ENCODE measurements at regions not wholly inside any gene's neighbourhood (a gene's known extent, or its start where the extent isn't known, plus 50 kb on each side); places are given as distances from the start of the nearest gene placed in this dataset.

DNA sequence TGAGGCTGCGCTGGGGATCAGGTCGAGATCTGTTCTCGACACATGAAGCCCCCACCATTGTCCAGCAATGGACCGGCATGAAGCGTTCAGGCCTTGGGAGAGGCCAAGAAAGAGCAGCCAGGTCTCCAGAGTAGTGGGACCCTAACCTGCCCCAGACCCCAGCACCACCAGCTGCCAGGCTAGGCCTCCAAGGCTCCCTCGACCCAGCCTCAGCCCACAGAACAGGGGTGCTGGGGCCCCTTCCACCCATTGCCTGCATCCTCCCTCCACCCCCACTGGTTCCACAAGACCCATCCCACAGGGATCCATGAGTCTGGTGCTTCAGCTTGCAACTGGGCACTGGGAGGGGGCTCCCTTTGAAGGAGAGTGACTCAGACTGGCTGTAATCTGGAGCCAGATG lies 120.3 kb downstream of the TUBA3C start:
- H3K36me3 ChIP-seq (ENCODE audit: control insufficient read depth, insufficient read depth, low read length, severe bottlenecking) = no peaks in the 10 kb centered on the region
- no peaks in the 10 kb centered on the region for H3K4me1 ChIP-seq (ENCODE audit: control insufficient read depth, insufficient read depth, low read length)
- H3K9me3 ChIP-seq (ENCODE audit: control insufficient read depth, low read length) = peaks cover 8% of the 10 kb centered on the region
- DNase-seq (ENCODE audit: low read depth) = no peak
- H3K9ac ChIP-seq (ENCODE audit: low read length) = no peak overlapping the region
- H3K27me3 ChIP-seq (replicated peaks; ENCODE audit: control insufficient read depth, insufficient read depth, low read length) = no peaks in the 10 kb centered on the region
- no peak overlapping the region for H3K4me3 ChIP-seq (ENCODE audit: low read length)

DNA sequence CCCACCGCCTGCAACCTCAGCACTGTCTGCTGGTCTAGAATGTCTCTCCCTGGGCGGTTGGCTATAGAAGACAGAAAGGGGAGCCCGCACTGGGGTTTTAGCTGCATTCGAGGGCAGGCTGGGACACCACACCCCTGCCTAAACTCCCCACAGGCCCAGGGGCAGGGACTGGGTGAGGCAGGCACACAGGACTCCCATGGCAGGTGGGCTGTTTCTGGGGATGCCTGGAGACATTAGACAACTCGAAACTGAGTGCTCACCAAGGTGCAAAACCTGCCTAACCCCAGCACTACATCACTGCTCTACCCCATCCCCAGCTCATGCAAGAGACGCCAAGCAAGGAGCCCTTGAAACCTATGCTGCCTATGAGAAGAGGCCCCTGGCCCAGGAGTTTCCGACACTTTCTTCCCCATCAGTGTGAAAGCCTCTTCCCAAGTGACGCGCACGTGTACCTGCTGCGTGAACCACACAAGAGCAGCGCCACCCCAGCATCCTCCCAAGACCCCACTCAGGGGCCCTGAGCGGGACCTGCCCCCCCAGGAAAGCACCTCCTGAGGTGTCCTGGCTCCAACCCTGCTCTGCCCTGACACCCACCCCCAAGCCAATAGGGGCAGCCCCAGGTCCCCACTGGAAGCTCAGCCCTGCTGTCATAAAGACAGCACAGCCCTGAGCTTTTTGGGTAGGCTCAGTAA lies 121.2 kb downstream of the TUBA3C start:
- no peak overlapping the region for H3K4me3 ChIP-seq (ENCODE audit: low read length)
- H3K36me3 ChIP-seq (ENCODE audit: control insufficient read depth, insufficient read depth, low read length, severe bottlenecking) = no peaks in the 10 kb centered on the region
- no peak overlapping the region for H3K9ac ChIP-seq (ENCODE audit: low read length)
- H3K27me3 ChIP-seq (replicated peaks; ENCODE audit: control insufficient read depth, insufficient read depth, low read length) = no peaks in the 10 kb centered on the region
- H3K4me1 ChIP-seq (ENCODE audit: control insufficient read depth, insufficient read depth, low read length) = no peaks in the 10 kb centered on the region
- no peak for DNase-seq (ENCODE audit: low read depth)
- H3K9me3 ChIP-seq (ENCODE audit: control insufficient read depth, low read length) = peaks cover 8% of the 10 kb centered on the region

DNA sequence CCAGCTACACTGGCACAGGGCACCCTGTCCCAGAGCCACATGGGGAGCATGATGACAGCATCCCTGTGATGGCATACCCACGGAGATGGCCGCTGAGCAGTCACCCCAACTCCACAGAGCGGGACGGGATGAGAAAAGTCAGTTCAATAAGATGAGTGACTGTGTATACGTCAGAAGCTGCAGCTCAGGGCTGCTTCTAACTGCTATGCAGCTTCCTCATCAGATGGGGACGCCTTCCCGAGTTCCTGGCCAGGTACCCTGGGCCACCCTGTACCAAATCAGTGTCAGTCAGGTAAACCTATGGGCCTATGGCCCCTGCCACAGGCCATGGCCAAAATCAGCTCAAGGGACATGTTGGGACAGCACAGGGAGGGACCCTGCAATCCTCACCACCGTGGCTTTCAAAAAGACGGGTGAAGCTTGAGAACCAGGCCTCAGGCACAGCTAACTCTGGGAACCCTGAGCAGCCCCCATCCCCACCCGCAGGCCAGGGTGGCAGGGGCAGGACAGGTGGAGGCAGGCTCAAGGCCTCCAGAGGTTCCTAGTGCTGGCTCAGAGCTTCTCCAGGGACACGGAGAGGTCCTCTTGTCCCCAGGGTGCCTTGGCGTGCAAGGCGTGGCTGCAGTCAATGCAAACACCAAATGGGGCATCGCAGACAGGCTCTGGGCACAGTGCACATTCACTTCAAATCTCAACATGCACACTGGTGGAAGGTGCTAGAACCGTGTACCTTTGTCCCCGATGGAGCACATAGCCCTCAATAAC lies 122.4 kb downstream of the TUBA3C start:
- no peak overlapping the region for H3K9ac ChIP-seq (ENCODE audit: low read length)
- no peak overlapping the region for H3K4me3 ChIP-seq (ENCODE audit: low read length)
- no peaks in the 10 kb centered on the region for H3K36me3 ChIP-seq (ENCODE audit: control insufficient read depth, insufficient read depth, low read length, severe bottlenecking)
- no peaks in the 10 kb centered on the region for H3K27me3 ChIP-seq (replicated peaks; ENCODE audit: control insufficient read depth, insufficient read depth, low read length)
- peaks cover 5% of the 10 kb centered on the region for H3K9me3 ChIP-seq (ENCODE audit: control insufficient read depth, low read length)
- no peak for DNase-seq (ENCODE audit: low read depth)
- H3K4me1 ChIP-seq (ENCODE audit: control insufficient read depth, insufficient read depth, low read length) = no peaks in the 10 kb centered on the region

DNA sequence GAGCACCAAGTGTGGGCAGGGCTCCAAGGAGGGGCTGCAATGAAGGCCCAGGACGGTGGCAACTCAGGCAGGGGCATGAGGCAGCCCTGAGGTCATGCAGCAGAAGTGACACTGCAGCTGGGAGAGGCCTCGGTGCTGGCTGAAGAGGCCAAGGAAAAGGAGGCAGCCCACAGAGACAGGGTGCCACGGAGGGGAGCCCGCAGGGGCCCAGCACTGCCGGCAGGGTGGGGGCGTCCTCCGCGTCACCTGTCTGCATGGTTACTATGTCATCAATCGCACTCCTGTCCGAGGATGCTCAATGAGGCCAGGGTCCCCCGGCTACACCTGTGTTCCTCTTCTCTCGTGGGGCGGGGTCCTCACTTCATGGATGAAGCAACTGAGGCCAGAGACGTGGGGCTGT lies 123.1 kb downstream of the TUBA3C start:
- no peak for DNase-seq (ENCODE audit: low read depth)

DNA sequence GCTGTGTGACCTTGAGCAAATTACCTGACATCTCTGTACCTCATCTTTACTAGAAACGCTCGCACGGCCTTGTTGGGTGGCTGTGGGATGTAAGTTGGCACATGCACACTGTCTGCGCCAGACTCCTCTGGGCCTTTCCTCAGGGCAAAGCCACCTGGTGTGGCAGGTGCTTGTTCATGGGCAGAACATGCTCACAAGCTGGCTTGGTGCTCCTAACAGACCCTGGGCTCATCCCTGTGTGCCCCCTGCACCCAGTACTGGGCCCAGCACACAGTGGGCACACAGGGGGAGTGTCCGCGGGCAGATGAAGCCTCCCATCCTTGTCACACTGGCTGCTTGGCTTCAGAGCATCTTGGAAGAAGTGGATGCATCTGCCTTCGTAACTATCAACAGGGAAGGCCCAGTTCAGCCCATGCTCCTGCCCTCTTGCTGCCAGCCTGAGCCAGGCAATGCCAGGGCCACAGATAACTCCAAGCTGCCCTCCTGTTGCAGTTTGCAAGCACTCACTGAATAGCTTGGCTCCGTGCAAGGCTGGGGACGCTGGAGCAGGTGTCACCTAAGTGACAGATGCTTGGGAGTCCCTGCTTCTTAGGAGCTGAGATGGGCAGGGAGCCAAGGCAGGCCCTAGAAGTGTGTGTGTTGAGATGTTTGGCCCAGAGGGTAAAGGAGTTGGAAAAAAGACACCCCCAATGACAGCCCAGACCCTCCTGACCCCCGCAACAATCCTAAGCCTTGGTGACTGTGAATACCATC lies 123.9 kb downstream of the TUBA3C start:
- H3K4me3 ChIP-seq (ENCODE audit: low read length) = no peak overlapping the region
- no peak overlapping the region for H3K9ac ChIP-seq (ENCODE audit: low read length)
- H3K9me3 ChIP-seq (ENCODE audit: control insufficient read depth, low read length) = no peaks in the 10 kb centered on the region
- H3K27me3 ChIP-seq (replicated peaks; ENCODE audit: control insufficient read depth, insufficient read depth, low read length) = no peaks in the 10 kb centered on the region
- H3K4me1 ChIP-seq (ENCODE audit: control insufficient read depth, insufficient read depth, low read length) = no peaks in the 10 kb centered on the region
- DNase-seq (ENCODE audit: low read depth) = no peak
- H3K36me3 ChIP-seq (ENCODE audit: control insufficient read depth, insufficient read depth, low read length, severe bottlenecking) = no peaks in the 10 kb centered on the region

More for the DNA sequence above, 123.1 kb downstream of the TUBA3C start:
- no peaks in the 10 kb centered on the region for H3K9me3 ChIP-seq (ENCODE audit: control insufficient read depth, low read length)
- H3K27me3 ChIP-seq (replicated peaks; ENCODE audit: control insufficient read depth, insufficient read depth, low read length) = no peaks in the 10 kb centered on the region
- no peak overlapping the region for H3K9ac ChIP-seq (ENCODE audit: low read length)
- H3K4me3 ChIP-seq (ENCODE audit: low read length) = no peak overlapping the region
- no peaks in the 10 kb centered on the region for H3K36me3 ChIP-seq (ENCODE audit: control insufficient read depth, insufficient read depth, low read length, severe bottlenecking)
- H3K4me1 ChIP-seq (ENCODE audit: control insufficient read depth, insufficient read depth, low read length) = no peaks in the 10 kb centered on the region

DNA sequence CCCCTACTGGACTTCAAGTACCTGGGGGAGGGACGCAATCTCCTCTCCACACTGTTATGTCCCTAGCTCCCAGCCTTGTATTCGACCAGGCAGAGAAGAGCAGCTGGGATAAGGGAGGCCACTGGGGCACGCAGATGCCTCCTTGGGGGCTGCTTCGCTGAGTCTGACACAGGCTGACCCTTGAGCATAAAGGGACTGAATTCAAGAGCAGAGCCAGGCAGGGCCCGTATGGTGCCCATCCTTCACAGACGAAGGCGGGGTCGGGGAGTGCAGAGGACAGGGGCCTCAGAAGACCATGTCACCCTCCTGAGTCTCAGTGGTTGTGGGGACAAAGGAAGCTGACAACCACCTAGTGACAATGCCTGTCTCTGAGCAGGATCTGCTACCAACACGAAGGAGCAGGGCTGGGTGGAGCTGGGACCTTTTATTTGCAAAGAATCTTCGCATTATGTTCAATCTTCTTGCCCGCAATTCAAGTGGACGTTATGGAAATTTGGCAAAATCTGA lies 124.6 kb downstream of the TUBA3C start:
- Histone ChIP-seq H3K4me3 (ENCODE audit: low read length) (no peak overlapping the region), H3K9ac (ENCODE audit: low read length) (no peak overlapping the region), H3K27me3 (replicated peaks; ENCODE audit: control insufficient read depth, insufficient read depth, low read length) (no peaks in the 10 kb centered on the region), H3K9me3 (ENCODE audit: control insufficient read depth, low read length) (no peaks in the 10 kb centered on the region), H3K36me3 (ENCODE audit: control insufficient read depth, insufficient read depth, low read length, severe bottlenecking) (no peaks in the 10 kb centered on the region), H3K4me1 (ENCODE audit: control insufficient read depth, insufficient read depth, low read length) (no peaks in the 10 kb centered on the region)
- DNase-seq (ENCODE audit: low read depth) = no peak

DNA sequence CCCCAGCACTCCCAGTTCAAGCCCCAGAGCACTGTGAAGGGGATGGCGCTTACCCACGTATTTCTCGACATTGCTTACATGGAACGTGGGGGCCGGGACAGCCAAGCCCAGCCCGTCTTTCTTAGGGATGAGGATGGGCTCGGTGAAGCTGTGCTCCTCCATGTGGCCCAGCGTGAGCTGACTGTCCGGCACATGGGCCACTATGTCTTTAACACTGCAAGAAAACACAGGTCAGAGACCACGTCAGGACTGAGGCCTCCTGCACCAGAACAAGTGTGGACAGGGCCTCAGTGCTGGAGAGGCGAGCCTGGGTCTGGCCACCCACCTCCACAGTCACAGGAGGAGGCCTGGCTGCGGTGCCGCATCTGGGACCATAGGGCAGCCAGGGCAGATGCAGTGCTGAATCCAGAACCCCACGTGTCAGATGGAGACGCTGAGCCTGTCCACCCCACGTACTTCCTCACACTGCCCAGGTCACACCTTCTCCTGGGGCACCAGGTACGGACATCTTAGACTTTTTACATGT lies 125.2 kb downstream of the TUBA3C start:
- H3K4me1 ChIP-seq (ENCODE audit: control insufficient read depth, insufficient read depth, low read length) = no peaks in the 10 kb centered on the region
- DNase-seq (ENCODE audit: low read depth) = no peak
- no peak overlapping the region for H3K9ac ChIP-seq (ENCODE audit: low read length)
- H3K9me3 ChIP-seq (ENCODE audit: control insufficient read depth, low read length) = no peaks in the 10 kb centered on the region
- H3K4me3 ChIP-seq (ENCODE audit: low read length) = no peak overlapping the region
- H3K27me3 ChIP-seq (replicated peaks; ENCODE audit: control insufficient read depth, insufficient read depth, low read length) = no peaks in the 10 kb centered on the region
- no peaks in the 10 kb centered on the region for H3K36me3 ChIP-seq (ENCODE audit: control insufficient read depth, insufficient read depth, low read length, severe bottlenecking)

DNA sequence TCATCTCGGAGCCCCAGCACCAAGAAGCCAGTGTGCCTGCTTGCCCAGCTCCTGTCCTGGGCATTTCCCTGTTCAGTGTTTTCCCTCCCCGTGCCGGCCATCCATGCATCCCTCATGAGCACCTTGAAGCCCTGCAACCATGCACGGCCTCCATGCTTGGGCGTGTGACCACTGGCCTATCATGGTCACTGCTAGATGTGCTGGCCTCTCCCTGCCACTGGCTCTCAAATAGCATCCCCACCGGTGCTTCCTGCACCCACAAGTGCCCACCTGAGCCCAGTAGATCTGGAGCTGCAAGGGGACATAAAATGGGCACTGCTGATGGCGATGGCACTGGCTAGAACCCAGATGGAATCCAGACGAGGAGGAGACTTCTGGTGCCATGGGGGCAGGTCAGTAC lies 126.0 kb downstream of the TUBA3C start:
- no peak overlapping the region for H3K9ac ChIP-seq (ENCODE audit: low read length)
- DNase-seq (ENCODE audit: low read depth) = no peak
- no peak overlapping the region for H3K4me3 ChIP-seq (ENCODE audit: low read length)
- H3K4me1 ChIP-seq (ENCODE audit: control insufficient read depth, insufficient read depth, low read length) = no peaks in the 10 kb centered on the region
- H3K36me3 ChIP-seq (ENCODE audit: control insufficient read depth, insufficient read depth, low read length, severe bottlenecking) = no peaks in the 10 kb centered on the region
- no peaks in the 10 kb centered on the region for H3K27me3 ChIP-seq (replicated peaks; ENCODE audit: control insufficient read depth, insufficient read depth, low read length)
- no peaks in the 10 kb centered on the region for H3K9me3 ChIP-seq (ENCODE audit: control insufficient read depth, low read length)

DNA sequence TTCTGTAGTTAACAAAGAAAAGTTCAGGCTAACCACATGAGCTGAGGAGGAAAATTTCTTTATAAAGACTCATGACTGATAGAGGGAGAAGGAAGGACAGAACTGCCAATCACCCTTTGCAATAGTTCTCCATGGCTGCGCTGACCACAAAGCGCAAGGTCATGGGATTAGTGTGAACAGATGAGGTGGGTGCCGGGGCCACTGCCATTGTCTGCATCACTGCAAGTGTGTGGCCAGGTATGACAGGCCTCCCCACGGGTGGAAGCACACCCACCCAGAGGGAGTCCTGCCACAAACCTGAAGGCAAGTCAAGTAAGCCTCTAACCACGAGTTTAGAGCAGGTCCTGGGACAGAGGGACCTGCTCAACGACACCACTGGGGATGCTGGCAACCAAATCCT lies 128.1 kb downstream of the TUBA3C start:
- Histone ChIP-seq H3K4me1 (ENCODE audit: control insufficient read depth, insufficient read depth, low read length) (no peaks in the 10 kb centered on the region), H3K9me3 (ENCODE audit: control insufficient read depth, low read length) (no peaks in the 10 kb centered on the region), H3K9ac (ENCODE audit: low read length) (no peak overlapping the region), H3K27me3 (replicated peaks; ENCODE audit: control insufficient read depth, insufficient read depth, low read length) (no peaks in the 10 kb centered on the region), H3K36me3 (ENCODE audit: control insufficient read depth, insufficient read depth, low read length, severe bottlenecking) (no peaks in the 10 kb centered on the region), H3K4me3 (ENCODE audit: low read length) (no peak overlapping the region)
- DNase-seq (ENCODE audit: low read depth) = no peak

DNA sequence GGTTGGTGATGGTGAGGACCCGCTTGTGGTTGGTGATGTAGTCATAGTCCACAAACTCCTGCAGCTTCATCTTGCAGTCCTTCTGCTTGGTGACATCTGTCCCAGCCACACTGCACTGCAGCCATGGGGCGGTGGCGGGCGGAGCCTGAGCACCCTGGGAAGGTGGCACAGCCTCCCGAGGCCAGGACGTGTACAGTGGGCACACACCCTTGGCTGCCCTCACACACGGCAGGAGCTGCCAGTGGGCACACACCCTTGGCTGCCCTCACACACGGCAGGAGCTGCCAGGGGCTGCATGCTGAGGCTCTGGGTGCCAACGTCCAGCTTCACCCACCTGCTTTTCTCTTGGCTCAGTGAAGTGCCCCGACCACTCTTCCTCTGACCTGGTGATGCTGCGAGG lies 128.7 kb downstream of the TUBA3C start:
- Histone ChIP-seq H3K4me1 (ENCODE audit: control insufficient read depth, insufficient read depth, low read length) (no peaks in the 10 kb centered on the region), H3K9me3 (ENCODE audit: control insufficient read depth, low read length) (no peaks in the 10 kb centered on the region), H3K4me3 (ENCODE audit: low read length) (no peak overlapping the region), H3K27me3 (replicated peaks; ENCODE audit: control insufficient read depth, insufficient read depth, low read length) (no peaks in the 10 kb centered on the region), H3K36me3 (ENCODE audit: control insufficient read depth, insufficient read depth, low read length, severe bottlenecking) (no peaks in the 10 kb centered on the region), H3K9ac (ENCODE audit: low read length) (no peak overlapping the region)
- no peak for DNase-seq (ENCODE audit: low read depth)

DNA sequence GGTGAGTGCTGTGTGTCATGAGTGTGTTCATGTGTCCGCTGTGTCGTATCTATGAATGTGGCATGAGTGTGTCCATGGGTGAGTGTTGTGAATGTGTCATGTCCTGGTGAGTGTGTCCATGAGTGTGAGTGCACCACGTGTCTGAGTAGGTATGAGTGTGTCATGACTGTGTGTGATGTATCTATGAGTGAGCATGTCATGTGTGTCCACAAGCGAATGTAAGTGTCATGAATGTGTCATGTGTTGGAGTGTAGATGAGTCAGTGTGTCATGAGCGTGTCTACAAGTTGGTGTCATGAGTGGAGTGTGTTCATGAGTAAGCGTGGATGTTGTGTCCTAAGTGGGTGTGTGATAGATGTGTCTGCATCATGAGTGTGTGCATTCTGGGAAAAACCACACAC lies 129.4 kb downstream of the TUBA3C start:
- DNase-seq (ENCODE audit: low read depth) = no peak
- H3K36me3 ChIP-seq (ENCODE audit: control insufficient read depth, insufficient read depth, low read length, severe bottlenecking) = no peaks in the 10 kb centered on the region
- H3K4me1 ChIP-seq (ENCODE audit: control insufficient read depth, insufficient read depth, low read length) = no peaks in the 10 kb centered on the region
- no peak overlapping the region for H3K9ac ChIP-seq (ENCODE audit: low read length)
- H3K4me3 ChIP-seq (ENCODE audit: low read length) = no peak overlapping the region
- no peaks in the 10 kb centered on the region for H3K27me3 ChIP-seq (replicated peaks; ENCODE audit: control insufficient read depth, insufficient read depth, low read length)
- no peaks in the 10 kb centered on the region for H3K9me3 ChIP-seq (ENCODE audit: control insufficient read depth, low read length)

Data from adipocyte (in vitro differentiated cells).